T-helper 2 cell (primary cell): ENCODE measurements at regions not wholly inside any gene's neighbourhood (a gene's known extent, or its start where the extent isn't known, plus 50 kb on each side); places are given as distances from the start of the nearest gene placed in this dataset.
"Not testable (repeated sequence)": the region's sequence is repeated elsewhere in the genome, so short reads cannot be mapped to it uniquely, and the experiment has no call there.

Source experiments
- DNase-seq, 5 experiments: peaks; one replicate each; pipeline versions ENCODE4 v3.0.0 to v3.0.0-alpha.2; 2012 to 2022

GRCh38 chr5:30458681-30459080 lies 734.8 kb upstream of the CDH6 start:
- no peak for DNase-seq

- DNase-seq, result not testable (repeated sequence)
These were observed 738.0 kb upstream of the CDH6 start for GRCh38 chr5:30455484-30455883.

- no peak for DNase-seq
These were observed 740.3 kb upstream of the CDH6 start for GRCh38 chr5:30453168-30453567.

- no peak for DNase-seq
These were observed 743.3 kb upstream of the CDH6 start for GRCh38 chr5:30450153-30450552.

GRCh38 chr5:30447431-30447830 lies 746.1 kb upstream of the CDH6 start:
- DNase-seq, result no peak

GRCh38 chr5:30446456-30446855 lies 747.0 kb upstream of the CDH6 start:
- no peak for DNase-seq

- no peak for DNase-seq
These were observed 754.7 kb upstream of the CDH6 start for GRCh38 chr5:30438785-30439184.

GRCh38 chr5:30436691-30437090 lies 756.8 kb upstream of the CDH6 start:
- no peak for DNase-seq

GRCh38 chr5:30428866-30429407 lies 764.5 kb upstream of the CDH6 start:
- DNase-seq, result not testable (repeated sequence)

GRCh38 chr5:30414078-30414477 lies 779.4 kb upstream of the CDH6 start:
- DNase-seq, result no peak

GRCh38 chr5:30413540-30413939 lies 779.9 kb upstream of the CDH6 start:
- DNase-seq, result no peak

GRCh38 chr5:30405821-30406220 lies 787.7 kb upstream of the CDH6 start:
- no peak for DNase-seq

GRCh38 chr5:30401479-30402058 lies 791.9 kb upstream of the CDH6 start:
- DNase-seq, result no peak

GRCh38 chr5:30398423-30398822 lies 795.1 kb upstream of the CDH6 start:
- DNase-seq, result no peak

GRCh38 chr5:30392897-30393296 lies 800.6 kb upstream of the CDH6 start:
- no peak for DNase-seq

GRCh38 chr5:30390095-30390494 lies 803.4 kb upstream of the CDH6 start:
- no peak for DNase-seq

GRCh38 chr5:30387974-30388632 lies 805.4 kb upstream of the CDH6 start:
- no peak for DNase-seq

GRCh38 chr5:30385754-30386153 lies 807.7 kb upstream of the CDH6 start:
- no peak for DNase-seq

GRCh38 chr5:30384171-30384570 lies 809.3 kb upstream of the CDH6 start:
- no peak for DNase-seq

GRCh38 chr5:30380228-30380627 lies 813.3 kb upstream of the CDH6 start:
- DNase-seq, result no peak

GRCh38 chr5:30376848-30377247 lies 816.6 kb upstream of the CDH6 start:
- no peak for DNase-seq

GRCh38 chr5:30368064-30368463 lies 825.4 kb upstream of the CDH6 start:
- no peak for DNase-seq

- not testable (repeated sequence) for DNase-seq
These were observed 828.5 kb upstream of the CDH6 start for GRCh38 chr5:30365031-30365430.

GRCh38 chr5:30357371-30357770 lies 836.1 kb upstream of the CDH6 start:
- DNase-seq, result no peak

GRCh38 chr5:30355675-30356074 lies 837.8 kb upstream of the CDH6 start:
- no peak for DNase-seq
